Stimulated activated naive CD8-positive, alpha-beta T cell treated with anti-CD3 and anti-CD28 coated beads, Interleukin-15, Interleukin-2, amounts not matched to agents 100 ng/mL and 50 ng/mL, for 24 hours (primary cell): ENCODE measurements at regions not wholly inside any gene's neighbourhood (a gene's known extent, or its start where the extent isn't known, plus 50 kb on each side); places are given as distances from the start of the nearest gene placed in this dataset.

Source experiments
- H3K27ac Mint-ChIP-seq: one replicate; pipeline ENCODE4 v1.8.0; 2021; ENCODE audit warnings: mild to moderate bottlenecking, mixed read lengths
- H3K27me3 Mint-ChIP-seq: one replicate; pipeline ENCODE4 v1.8.0; 2021; ENCODE audit warnings: mixed read lengths
- H3K36me3 Mint-ChIP-seq: one replicate; pipeline ENCODE4 v1.8.0; 2021; ENCODE audit warnings: low read depth, mixed read lengths
- H3K4me1 Mint-ChIP-seq: one replicate; pipeline ENCODE4 v1.8.0; 2021; ENCODE audit warnings: low read depth, mixed read lengths
- H3K4me3 Mint-ChIP-seq: one replicate; pipeline ENCODE4 v1.8.0; 2021; ENCODE audit warnings: mild to moderate bottlenecking, mixed read lengths
- H3K9me3 Mint-ChIP-seq: one replicate; pipeline ENCODE4 v1.8.0; 2021; ENCODE audit warnings: mixed read lengths

GRCh38 chrX:139086246-139086645, 374.7 kb upstream of the FGF13 start:
- Mint-ChIP-seq H3K4me3 (no peak overlapping the region), H3K4me1 (no peaks in the 10 kb centered on the region), H3K36me3 (no peaks in the 10 kb centered on the region), H3K9me3 (no peaks in the 10 kb centered on the region), H3K27ac (no peak overlapping the region), H3K27me3 (no peaks in the 10 kb centered on the region)

GRCh38 chrX:139085404-139085803, 373.9 kb upstream of the FGF13 start:
- no peaks in the 10 kb centered on the region for H3K9me3 Mint-ChIP-seq
- H3K27ac Mint-ChIP-seq = no peak overlapping the region
- H3K36me3 Mint-ChIP-seq = no peaks in the 10 kb centered on the region
- no peaks in the 10 kb centered on the region for H3K4me1 Mint-ChIP-seq
- H3K27me3 Mint-ChIP-seq = no peaks in the 10 kb centered on the region
- H3K4me3 Mint-ChIP-seq = no peak overlapping the region

- Mint-ChIP-seq H3K4me1 (no peaks in the 10 kb centered on the region), H3K9me3 (no peaks in the 10 kb centered on the region), H3K27me3 (no peaks in the 10 kb centered on the region), H3K27ac (no peak overlapping the region), H3K4me3 (no peak overlapping the region), H3K36me3 (no peaks in the 10 kb centered on the region)
Measured at GRCh38 chrX:139083191-139083590, 371.7 kb upstream of the FGF13 start.

DNA sequence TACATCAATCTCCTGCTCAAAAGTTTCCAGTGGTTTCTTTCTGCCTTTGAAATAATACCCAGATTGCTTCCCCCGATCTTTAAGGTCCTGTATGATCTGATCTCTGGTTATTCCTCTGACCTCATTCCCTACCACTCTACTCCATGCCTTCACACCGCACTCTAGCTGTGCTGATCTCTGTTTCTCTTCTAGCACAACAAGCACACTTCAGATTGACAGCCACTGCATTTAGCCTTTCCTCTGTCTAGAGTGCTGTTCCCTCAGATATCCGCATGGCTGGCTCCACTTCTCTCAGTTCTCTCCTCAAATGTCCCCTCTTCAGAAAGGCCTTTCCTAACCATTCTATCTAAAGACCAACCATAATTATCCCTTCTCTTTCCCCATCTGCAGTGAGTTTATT, 370.4 kb upstream of the FGF13 start:
- Mint-ChIP-seq H3K27ac (no peak overlapping the region), H3K36me3 (no peaks in the 10 kb centered on the region), H3K27me3 (no peaks in the 10 kb centered on the region), H3K9me3 (no peaks in the 10 kb centered on the region), H3K4me3 (no peak overlapping the region), H3K4me1 (no peaks in the 10 kb centered on the region)

DNA sequence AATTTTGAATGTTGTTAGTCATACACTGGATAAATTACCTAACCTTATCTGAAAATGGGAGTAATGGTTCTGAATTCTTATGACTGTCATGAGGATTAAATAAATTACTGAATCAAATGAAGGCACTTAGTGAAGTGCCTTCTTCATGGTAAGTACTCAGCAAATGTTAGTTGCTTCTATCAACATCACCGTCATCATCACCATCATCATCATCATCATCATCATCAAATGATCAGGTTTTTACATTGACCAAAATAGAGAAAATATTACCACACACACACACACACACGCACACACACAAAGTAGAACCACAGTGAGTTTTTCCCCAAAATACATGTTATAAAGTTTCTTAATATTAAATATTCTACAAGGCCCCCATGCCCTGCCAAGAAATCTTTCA, 368.3 kb upstream of the FGF13 start:
- Mint-ChIP-seq H3K9me3 (no peaks in the 10 kb centered on the region), H3K36me3 (no peaks in the 10 kb centered on the region), H3K27me3 (no peaks in the 10 kb centered on the region), H3K4me3 (no peak overlapping the region), H3K4me1 (no peaks in the 10 kb centered on the region), H3K27ac (no peak overlapping the region)

GRCh38 chrX:139078761-139079280, 367.3 kb upstream of the FGF13 start:
- Mint-ChIP-seq H3K4me1 (no peaks in the 10 kb centered on the region), H3K9me3 (no peaks in the 10 kb centered on the region), H3K27me3 (no peaks in the 10 kb centered on the region), H3K4me3 (no peak overlapping the region), H3K27ac (no peak overlapping the region), H3K36me3 (no peaks in the 10 kb centered on the region)

DNA sequence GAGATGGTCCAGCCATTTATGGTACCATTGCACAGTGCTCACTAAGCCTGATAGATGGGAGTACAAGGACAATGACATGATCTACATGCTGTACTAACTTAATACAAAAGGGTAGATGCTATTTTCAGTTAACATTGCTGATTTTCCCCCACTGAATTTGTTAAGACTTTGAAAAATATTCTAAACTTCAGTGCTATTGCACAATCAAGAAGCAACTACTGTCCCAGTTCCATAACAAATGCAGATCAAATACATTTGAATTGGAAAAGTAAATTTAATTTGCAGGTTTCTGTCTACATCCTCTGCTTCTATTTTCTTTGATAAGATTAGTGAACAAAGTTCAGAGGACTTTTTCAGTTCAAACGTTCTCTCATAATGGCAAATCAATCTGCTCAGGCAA, 366.8 kb upstream of the FGF13 start:
- Mint-ChIP-seq H3K4me3 (no peak overlapping the region), H3K27ac (no peak overlapping the region), H3K9me3 (no peaks in the 10 kb centered on the region), H3K36me3 (no peaks in the 10 kb centered on the region), H3K27me3 (no peaks in the 10 kb centered on the region), H3K4me1 (no peaks in the 10 kb centered on the region)

- H3K4me3 Mint-ChIP-seq = no peak overlapping the region
- no peaks in the 10 kb centered on the region for H3K27me3 Mint-ChIP-seq
- H3K9me3 Mint-ChIP-seq = no peaks in the 10 kb centered on the region
- no peaks in the 10 kb centered on the region for H3K36me3 Mint-ChIP-seq
- H3K4me1 Mint-ChIP-seq = no peaks in the 10 kb centered on the region
- H3K27ac Mint-ChIP-seq = no peak overlapping the region
Measured at GRCh38 chrX:139077281-139078250, 366.0 kb upstream of the FGF13 start.

GRCh38 chrX:139063364-139063763, 351.8 kb upstream of the FGF13 start:
- no peak overlapping the region for H3K27ac Mint-ChIP-seq
- no peaks in the 10 kb centered on the region for H3K9me3 Mint-ChIP-seq
- no peaks in the 10 kb centered on the region for H3K36me3 Mint-ChIP-seq
- no peaks in the 10 kb centered on the region for H3K27me3 Mint-ChIP-seq
- H3K4me3 Mint-ChIP-seq = no peak overlapping the region
- H3K4me1 Mint-ChIP-seq = no peaks in the 10 kb centered on the region

- H3K4me1 Mint-ChIP-seq = no peaks in the 10 kb centered on the region
- H3K4me3 Mint-ChIP-seq = no peak overlapping the region
- H3K27ac Mint-ChIP-seq = no peak overlapping the region
- no peaks in the 10 kb centered on the region for H3K9me3 Mint-ChIP-seq
- no peaks in the 10 kb centered on the region for H3K36me3 Mint-ChIP-seq
- H3K27me3 Mint-ChIP-seq = no peaks in the 10 kb centered on the region
Measured at GRCh38 chrX:139058831-139059495, 347.4 kb upstream of the FGF13 start.

DNA sequence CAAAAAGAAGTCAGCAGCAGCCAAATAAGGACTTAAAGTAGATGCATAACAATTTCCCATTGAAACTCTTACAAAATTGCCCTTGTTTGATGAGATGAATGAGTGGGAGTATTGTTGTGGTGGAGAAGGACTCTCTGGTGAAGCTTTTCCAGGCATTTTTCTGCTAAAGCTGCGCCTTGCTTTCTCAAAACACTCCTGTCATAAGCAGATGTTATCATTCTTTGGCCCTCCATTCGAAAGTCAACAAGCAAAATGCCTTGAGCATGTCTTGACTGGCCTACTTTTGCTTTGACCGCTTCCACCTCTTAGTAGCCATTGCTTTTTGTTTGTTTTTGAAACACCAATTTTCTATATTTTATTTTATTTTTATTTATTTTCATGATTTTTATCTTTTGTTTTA, 340.9 kb upstream of the FGF13 start:
- no peaks in the 10 kb centered on the region for H3K36me3 Mint-ChIP-seq
- H3K4me1 Mint-ChIP-seq = no peaks in the 10 kb centered on the region
- H3K27ac Mint-ChIP-seq = no peak overlapping the region
- H3K9me3 Mint-ChIP-seq = no peaks in the 10 kb centered on the region
- no peak overlapping the region for H3K4me3 Mint-ChIP-seq
- H3K27me3 Mint-ChIP-seq = no peaks in the 10 kb centered on the region

GRCh38 chrX:139049465-139049864, 337.9 kb upstream of the FGF13 start:
- Mint-ChIP-seq H3K4me3 (no peak overlapping the region), H3K4me1 (no peaks in the 10 kb centered on the region), H3K27ac (no peak overlapping the region), H3K9me3 (no peaks in the 10 kb centered on the region), H3K27me3 (no peaks in the 10 kb centered on the region), H3K36me3 (no peaks in the 10 kb centered on the region)

GRCh38 chrX:139044680-139045079, 333.2 kb upstream of the FGF13 start:
- Mint-ChIP-seq H3K36me3 (no peaks in the 10 kb centered on the region), H3K4me3 (no peak overlapping the region), H3K4me1 (no peaks in the 10 kb centered on the region), H3K27me3 (no peaks in the 10 kb centered on the region), H3K9me3 (no peaks in the 10 kb centered on the region), H3K27ac (no peak overlapping the region)

DNA sequence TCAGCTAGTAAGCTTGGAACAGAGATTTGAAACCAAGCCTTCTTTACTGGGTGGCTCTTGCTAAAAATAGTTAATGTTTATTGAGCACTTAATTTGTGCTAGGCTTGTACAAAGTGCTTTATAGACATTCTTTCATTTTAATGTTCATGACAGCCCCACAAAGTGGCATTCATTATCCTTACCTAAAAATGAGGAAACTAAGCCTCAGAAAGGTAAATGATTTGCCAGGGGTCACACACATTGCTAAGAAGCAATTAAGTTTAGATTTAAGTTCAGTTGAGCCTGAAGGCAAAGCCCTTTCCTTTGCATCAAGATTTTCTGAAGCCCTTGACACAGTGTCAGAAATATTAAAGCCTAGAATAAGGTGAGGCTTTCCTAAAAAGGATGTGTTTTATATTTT, 327.5 kb upstream of the FGF13 start:
- H3K36me3 Mint-ChIP-seq = no peaks in the 10 kb centered on the region
- no peak overlapping the region for H3K27ac Mint-ChIP-seq

GRCh38 chrX:139026811-139027210, 315.3 kb upstream of the FGF13 start:
- no peaks in the 10 kb centered on the region for H3K9me3 Mint-ChIP-seq
- no peak overlapping the region for H3K27ac Mint-ChIP-seq
- H3K4me1 Mint-ChIP-seq = no peaks in the 10 kb centered on the region
- H3K27me3 Mint-ChIP-seq = no peaks in the 10 kb centered on the region
- no peaks in the 10 kb centered on the region for H3K36me3 Mint-ChIP-seq
- H3K4me3 Mint-ChIP-seq = no peak overlapping the region

More for the DNA sequence above, 327.5 kb upstream of the FGF13 start:
- Mint-ChIP-seq H3K9me3 (no peaks in the 10 kb centered on the region), H3K4me1 (no peaks in the 10 kb centered on the region), H3K27me3 (no peaks in the 10 kb centered on the region), H3K4me3 (no peak overlapping the region)
